Activated CD8-positive, alpha-beta memory T cell treated with anti-CD3 and anti-CD28 coated beads, Interleukin-2, amount 50 U/mL, for 24 hours (primary cell): ENCODE measurements at regions not wholly inside any gene's neighbourhood (a gene's known extent, or its start where the extent isn't known, plus 50 kb on each side); places are given as distances from the start of the nearest gene placed in this dataset.

Experiments used
- DNase-seq: peaks from one replicate; pipeline ENCODE4 v3.0.0-alpha.2; 2020; ENCODE audit errors: extremely low read depth

DNA sequence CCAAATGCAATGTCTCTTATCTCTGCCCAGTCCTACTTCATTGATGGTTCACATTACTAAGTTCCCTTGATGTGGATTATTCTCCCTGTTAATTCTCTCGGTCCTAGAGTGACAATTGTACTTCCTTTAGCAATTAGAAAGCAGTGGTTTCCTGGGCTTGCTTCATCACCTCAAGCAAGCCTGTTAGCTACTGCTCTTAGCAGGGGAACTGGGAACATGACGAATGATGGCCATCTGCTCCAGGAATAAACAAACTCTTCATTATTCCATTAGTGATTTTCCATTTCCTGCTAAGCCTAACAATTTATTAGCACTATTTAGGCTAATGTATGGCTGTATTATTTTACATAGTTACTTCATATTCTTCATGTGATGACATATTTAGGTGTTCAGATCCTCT lies 331.8 kb downstream of the MTX2 start:
- no peak for DNase-seq

GRCh38 chr2:176612036-176612435 lies 342.8 kb downstream of the MTX2 start:
- no peak for DNase-seq

GRCh38 chr2:176612736-176613135 lies 343.5 kb downstream of the MTX2 start:
- no peak for DNase-seq

- no peak for DNase-seq
Observed at GRCh38 chr2:176613323-176613987, 344.2 kb downstream of the MTX2 start.

DNA sequence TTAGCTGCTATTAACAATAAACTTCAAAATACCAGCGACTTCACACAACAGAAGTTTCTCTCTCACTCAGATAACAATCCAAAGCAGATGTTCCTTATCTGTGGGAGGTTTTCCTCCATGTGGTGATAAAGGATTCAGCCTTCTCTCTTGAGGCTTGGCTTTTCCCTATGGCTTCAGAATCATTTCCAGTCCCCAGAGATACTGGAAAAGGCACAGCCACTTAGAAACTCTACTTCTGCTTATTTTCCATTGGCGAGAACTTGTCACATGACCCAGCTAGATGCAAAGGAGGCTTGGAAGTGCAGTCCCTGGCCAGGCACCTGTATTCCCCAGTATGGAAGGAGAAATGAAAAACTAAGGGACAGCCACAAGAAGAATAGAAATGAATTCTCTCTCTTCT lies 344.8 kb downstream of the MTX2 start:
- DNase-seq = no peak

DNA sequence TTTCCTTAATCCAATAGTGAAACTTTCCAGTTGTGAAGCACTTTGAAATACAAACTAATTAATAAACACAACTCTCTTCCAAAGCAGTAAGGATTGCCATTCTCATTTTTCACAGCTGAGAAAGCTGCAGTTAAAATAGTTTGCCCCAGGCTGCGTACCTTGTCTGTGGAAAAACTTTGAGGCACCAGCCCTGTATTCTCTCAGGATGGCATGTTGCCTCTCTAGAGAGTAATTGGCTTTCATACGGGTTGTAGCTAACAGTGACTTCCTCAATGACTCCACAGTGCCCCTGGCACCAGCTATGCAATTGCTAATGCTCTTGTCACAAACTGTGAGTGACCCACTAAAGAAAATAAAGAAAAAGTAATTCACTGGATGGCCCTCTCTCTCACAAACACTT lies 345.7 kb downstream of the MTX2 start:
- DNase-seq = no peak

- no peak for DNase-seq
Observed at GRCh38 chr2:176619504-176619903, 350.3 kb downstream of the MTX2 start.

DNA sequence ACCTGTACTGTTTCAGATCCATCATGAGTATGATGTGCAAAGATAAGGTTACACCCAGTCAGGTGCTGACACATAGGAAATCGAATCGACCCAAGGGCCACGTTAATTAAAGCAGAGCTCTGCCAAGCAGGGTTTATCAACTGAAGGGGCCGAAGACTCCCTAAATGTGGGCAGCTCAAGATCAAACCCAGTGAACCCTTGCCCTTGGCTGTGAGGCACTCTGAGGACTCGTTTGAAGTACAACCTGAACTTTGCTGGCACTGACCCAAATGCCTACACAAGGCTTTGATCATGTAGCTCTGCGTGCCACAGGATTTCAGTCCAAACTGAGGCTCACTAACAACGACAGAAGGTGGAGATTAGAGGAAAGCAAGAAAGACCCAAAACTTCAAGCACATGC lies 352.1 kb downstream of the MTX2 start:
- no peak for DNase-seq

DNA sequence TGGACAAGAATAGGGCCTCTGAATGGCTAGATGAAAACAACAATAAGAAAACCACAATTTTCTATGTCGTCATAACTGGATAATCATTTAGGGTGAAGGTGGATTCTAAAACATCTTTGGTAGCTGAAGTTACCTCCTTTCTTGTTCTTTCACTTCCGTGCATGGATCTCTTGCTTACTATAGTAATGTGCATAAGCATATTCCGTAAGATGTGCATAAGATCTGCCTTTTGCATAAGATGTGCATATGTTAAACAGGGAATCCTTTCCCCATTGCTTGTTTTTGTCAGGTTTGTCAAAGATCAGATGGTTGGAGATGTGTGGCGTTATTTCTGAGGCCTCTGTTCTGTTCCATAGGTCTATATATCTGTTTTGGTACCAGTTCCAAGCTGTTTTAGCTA lies 353.6 kb downstream of the MTX2 start:
- no peak for DNase-seq

GRCh38 chr2:176626796-176627195 lies 357.6 kb downstream of the MTX2 start:
- no peak for DNase-seq

- DNase-seq = no peak
Observed at GRCh38 chr2:176628438-176628837, 359.2 kb downstream of the MTX2 start.

DNA sequence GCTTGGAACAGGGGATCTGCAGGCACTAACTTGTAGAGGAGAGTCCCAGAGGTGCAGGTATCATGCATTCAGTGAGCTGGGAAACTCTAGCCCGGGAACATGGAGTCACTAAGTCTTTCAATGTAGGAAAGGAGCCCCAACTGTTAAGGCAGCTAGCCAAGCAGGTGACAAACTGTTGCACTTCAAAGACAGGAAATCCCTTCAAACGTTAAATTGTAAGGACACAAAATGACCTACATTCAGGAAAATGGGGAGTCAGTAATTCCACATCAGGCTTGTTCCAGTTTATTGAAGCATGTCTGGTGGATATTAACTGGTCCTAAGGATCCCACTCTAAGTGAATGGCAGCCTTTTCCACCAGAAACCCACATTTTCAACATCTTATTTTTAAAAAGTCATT lies 364.5 kb downstream of the MTX2 start:
- DNase-seq = no peak

DNA sequence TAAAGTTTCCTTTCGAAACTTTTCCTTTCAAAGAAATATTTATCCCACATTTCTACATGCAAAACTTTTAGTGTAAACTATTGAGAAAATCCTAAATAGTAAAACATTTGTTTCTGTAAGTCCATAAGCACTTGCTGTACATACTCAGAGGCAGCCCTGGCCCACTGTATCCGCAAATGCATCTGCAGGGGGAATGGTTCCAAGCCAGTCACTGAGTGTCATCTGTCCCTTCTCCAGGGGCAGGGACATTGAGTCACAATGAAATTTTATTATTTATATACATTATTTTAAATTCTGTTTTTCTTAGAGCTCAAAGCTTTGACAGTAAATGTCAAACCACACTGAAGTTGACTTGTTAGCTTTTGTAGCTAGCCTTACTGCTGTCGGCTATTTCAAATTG lies 367.2 kb downstream of the MTX2 start:
- DNase-seq = no peak

GRCh38 chr2:176637142-176637485 lies 367.9 kb downstream of the MTX2 start:
- no peak for DNase-seq

GRCh38 chr2:176637486-176638166 lies 368.4 kb downstream of the MTX2 start:
- DNase-seq = no peak

GRCh38 chr2:176638167-176639015 lies 369.1 kb downstream of the MTX2 start:
- DNase-seq = peak; percentile 8

DNA sequence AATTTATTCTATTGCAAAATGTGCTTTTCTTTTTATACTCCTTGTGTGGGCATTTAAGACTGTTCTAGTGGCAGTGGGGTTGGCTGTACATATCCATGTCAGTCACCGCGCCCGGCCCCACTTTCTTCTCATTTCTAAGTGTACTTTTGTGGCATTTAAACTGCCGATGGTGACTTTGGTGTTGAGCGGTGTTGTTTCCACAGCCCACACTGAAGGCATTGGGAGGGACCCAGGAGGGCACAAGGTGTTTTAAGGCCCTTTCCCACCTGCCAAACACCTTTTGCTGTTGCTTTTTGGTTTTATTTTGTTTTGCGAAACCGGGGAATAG lies 369.7 kb downstream of the MTX2 start:
- no peak for DNase-seq

GRCh38 chr2:176639671-176640070 lies 370.4 kb downstream of the MTX2 start:
- no peak for DNase-seq

DNA sequence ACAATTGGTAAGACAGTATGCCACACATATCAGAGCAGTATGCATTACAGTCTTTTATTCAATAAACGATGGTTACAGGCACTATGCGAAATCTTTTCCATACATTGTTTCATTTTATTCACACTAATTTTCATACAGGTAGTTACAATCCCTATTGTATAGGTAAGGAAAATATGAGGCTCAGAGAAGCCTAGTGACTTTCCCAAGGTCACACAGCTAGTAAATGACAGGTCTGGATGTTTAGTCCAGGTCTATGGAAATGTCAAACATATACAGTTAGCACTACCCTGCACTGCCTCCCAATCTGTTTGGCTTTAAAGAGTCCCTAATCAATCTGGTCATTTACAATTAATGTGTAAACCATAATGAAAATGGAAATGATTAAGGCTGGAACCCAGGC lies 372.2 kb downstream of the MTX2 start:
- no peak for DNase-seq

GRCh38 chr2:176642074-176642473 lies 372.8 kb downstream of the MTX2 start:
- DNase-seq = no peak

DNA sequence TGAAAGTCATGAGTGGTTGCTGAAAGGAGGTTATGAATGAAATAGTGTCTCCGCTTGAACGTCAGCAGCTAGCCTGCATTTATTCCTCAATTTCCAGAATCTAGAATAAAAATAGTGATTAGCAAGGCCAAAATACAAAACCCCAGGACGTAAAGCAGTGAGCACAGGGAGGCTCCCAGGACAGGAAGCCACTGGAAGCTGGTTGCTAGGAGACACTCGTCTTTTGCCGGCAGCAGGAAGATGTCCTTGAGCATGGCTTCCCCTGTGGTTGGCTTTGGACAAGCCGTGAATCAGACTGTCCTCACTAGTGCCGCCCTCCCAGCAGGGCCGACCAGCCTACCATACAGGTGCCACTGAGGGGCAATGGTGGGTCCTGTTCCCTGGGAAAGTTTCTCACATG lies 374.4 kb downstream of the MTX2 start:
- DNase-seq = no peak

GRCh38 chr2:176645494-176645893 lies 376.3 kb downstream of the MTX2 start:
- DNase-seq = no peak

DNA sequence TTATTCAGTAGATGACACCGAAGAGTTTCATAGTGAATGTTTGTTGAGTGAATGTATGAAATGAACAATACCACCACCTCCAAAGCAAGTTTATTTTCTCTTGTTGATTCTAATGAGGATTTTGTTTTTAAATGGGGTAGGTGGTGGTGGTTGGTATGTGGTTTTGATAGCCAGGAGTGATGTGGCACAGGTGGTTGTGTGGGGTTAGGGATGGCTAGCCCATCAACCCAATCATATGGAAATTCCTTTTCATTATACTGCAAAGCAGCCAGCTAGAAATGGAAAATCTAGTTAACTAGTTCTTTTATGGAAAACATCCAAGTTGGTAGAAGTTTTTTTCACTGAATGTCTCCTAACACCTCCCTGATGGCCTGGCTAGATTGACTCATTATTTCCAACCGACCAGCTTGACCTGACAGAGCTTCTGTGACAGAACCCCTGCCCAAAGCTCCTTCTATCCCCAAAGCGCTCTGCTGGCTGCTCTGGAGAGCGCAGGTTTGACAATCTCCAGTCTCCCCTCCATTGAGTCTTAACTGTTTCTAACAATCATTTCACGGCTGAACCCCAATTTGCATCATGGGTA lies 376.9 kb downstream of the MTX2 start:
- DNase-seq = no peak
